GM13977 (cell line): ENCODE measurements at regions not wholly inside any gene's neighbourhood (a gene's known extent, or its start where the extent isn't known, plus 50 kb on each side); places are given as distances from the start of the nearest gene placed in this dataset.
"Not testable (repeated sequence)": the region's sequence is repeated elsewhere in the genome, so short reads cannot be mapped to it uniquely, and the experiment has no call there.

Experiments used
- DNase-seq: peaks from one replicate; pipeline ENCODE4 v3.0.0; 2012; ENCODE audit warnings: low spot score
- in situ Hi-C: fragments of 300-500 bp; cut with MboI; formaldehyde crosslinking; loops from one replicate; pipeline ENCODE4 v1.12.0; 2022; ENCODE audit warnings: low sequenced_read_pairs, low pct_unique_long_range_greater_than_20kb, mixed read lengths, inconsistent platforms; ENCODE audit not compliant: unreplicated experiment
- TF ChIP-seq, protein P1 (sequence below): IDR thresholded peaks from 2 replicates; pipeline ENCODE4 v1.5.1; 2012; ENCODE audit warnings: mild to moderate bottlenecking, control low read depth; ENCODE audit not compliant: insufficient read depth; ENCODE audit errors: extremely low read depth, missing control alignments

DNA sequence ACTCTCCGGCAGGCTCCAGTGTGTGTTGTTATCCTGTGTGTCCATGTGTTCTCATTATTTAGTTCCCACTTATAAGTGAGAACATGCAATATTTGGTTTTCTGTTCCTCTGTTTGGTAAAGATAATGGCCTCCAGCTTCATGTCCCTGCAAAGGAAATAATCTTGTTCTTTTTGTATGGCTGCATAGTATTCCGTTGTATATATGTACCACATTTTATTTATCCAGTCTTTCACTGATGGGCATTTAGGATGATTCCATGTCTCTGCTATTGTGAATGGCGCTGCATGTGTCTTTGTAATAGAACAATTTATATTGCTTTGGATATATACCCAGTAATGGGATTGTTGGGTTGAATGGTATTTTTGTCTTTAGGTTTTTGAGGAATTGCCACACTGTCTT, 807.3 kb upstream of the CA10 start:
- TF ChIP-seq, protein P1, sequence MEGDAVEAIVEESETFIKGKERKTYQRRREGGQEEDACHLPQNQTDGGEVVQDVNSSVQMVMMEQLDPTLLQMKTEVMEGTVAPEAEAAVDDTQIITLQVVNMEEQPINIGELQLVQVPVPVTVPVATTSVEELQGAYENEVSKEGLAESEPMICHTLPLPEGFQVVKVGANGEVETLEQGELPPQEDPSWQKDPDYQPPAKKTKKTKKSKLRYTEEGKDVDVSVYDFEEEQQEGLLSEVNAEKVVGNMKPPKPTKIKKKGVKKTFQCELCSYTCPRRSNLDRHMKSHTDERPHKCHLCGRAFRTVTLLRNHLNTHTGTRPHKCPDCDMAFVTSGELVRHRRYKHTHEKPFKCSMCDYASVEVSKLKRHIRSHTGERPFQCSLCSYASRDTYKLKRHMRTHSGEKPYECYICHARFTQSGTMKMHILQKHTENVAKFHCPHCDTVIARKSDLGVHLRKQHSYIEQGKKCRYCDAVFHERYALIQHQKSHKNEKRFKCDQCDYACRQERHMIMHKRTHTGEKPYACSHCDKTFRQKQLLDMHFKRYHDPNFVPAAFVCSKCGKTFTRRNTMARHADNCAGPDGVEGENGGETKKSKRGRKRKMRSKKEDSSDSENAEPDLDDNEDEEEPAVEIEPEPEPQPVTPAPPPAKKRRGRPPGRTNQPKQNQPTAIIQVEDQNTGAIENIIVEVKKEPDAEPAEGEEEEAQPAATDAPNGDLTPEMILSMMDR = no peak
- in situ Hi-C loops = no loop called here
- no peak for DNase-seq

DNA sequence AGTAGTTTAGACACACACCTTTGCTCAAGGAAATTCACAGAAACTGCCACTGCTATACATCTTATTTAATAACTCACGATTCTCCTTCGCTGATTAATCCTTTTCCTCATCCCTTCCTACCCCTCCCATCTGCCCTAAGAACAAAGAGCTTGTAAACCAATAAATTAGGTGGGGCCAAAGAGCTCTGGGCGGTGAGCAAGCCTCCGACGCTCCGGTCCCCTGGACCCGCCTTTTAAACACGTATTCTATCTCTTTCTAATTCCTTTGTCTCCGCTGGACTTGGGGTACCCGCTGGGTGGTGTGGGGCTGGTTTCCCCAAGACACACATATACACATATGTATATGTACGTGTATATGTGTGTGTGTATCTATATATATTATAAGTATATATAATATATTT, 803.2 kb upstream of the CA10 start:
- DNase-seq, in situ Hi-C loops: not testable (repeated sequence)

DNA sequence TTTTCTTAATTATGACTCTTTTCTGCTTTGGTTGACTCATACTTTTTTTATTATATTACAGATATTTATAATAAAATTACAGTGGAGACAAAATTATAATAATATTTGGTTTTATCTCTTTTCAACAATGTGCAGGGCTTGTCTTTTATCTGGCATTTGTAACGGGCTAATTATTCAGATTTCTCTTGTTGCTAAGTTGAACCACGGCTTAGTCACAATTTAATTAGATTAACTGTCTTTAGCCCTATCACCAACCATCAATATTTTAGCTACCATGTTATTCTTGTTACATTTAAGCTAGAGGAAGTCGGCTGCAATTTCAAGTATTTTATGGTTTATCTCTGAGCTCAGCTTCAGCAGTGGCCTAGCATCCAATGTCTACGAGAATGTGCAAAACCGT, 798.9 kb upstream of the CA10 start:
- in situ Hi-C loops = no loop called here
- no peak for DNase-seq
- TF ChIP-seq, protein P1 = no peak

DNA sequence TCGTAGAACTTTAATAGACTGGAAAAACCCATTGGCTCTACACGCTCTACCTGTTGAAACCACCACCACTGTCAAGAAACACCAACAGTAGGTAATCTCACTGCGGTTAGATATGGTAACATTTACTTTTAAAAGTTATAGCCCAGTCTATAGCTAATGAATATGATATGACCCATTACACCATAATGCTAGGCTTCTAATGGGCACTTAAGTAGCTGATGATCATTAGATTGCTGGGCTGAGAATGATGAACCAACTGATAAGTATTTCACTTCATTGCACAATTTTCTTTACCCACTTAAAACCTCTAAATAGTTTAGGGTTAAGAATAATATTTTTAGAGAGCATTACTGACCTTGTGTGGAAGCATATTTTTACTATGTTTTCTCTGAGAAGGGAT, 788.9 kb upstream of the CA10 start:
- DNase-seq = no peak
- TF ChIP-seq, protein P1 = no peak
- in situ Hi-C loops = no loop called here

DNA sequence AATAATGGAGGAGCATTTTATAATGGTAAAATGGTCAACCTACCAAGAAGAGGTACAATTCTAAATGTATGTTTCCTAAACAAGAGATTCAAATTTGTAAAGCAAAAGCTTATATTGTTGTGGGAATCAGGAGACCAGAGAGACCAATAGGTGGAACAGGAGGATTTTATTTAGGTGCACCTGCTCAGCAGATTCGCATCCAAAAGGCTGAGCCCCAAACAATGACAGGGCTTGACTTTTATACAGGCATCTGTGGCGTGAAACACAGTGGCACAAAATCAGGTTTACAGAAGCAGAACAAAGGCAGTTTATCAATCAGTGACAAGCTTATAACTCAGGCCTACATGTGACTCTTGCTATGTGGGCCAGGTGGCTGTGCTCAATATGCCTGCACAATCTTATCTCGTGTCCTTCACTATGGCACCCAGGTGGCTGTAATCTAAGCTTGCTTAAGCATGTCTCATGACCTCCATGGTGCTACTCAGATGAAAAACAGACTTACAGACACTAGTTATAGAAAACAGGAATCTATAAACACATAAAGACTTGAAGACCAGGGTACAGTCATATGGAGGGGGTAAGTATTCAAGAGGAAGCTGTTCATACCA, 780.2 kb upstream of the CA10 start:
- TF ChIP-seq, protein P1 = no peak
- DNase-seq = no peak
- in situ Hi-C loops = no loop called here

DNA sequence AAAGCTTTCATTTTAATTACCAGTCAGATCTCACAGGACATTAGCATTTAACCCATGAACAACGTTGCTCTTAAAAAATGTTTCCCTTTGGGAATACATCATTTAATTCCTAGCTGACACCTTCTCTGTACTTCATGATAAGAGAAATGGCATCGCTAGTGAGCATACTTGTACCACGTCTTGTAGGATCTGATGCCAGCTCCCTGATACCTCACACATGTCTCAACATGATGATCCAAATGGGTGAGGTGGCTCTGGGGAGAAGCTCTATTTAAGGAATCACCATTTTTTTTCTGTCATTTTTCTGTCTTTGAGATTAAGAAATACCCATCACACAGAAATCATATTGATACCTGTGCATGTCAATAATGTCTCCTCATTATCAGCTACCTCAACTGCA, 772.1 kb upstream of the CA10 start:
- DNase-seq = no peak
- in situ Hi-C loops = no loop called here
- TF ChIP-seq, protein P1 = no peak

DNA sequence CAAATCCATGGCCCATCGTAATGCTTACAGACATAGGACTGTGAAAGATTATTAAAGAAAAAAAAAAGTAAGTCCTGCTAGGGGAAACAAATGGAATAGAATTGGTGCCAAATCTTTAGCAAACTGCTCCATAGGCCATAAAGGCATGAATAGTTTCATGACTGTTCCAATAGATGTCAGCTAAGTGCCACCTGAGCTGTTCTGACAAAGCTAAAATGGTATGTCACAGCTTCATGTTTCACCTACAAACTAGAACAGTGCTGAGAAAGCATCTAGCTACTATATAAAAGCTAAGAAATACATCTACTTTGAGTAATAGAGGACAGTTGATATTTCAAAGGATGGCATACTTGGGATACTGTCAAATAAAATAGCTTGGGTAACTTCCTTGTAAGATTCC, 771.6 kb upstream of the CA10 start:
- TF ChIP-seq, protein P1 = no peak
- no peak for DNase-seq
- in situ Hi-C loops = no loop called here
